OCI-M2 (cell line): ENCODE measurements at regions not wholly inside any gene's neighbourhood (a gene's known extent, or its start where the extent isn't known, plus 50 kb on each side); places are given as distances from the start of the nearest gene placed in this dataset.
"Not testable (repeated sequence)": the region's sequence is repeated elsewhere in the genome, so short reads cannot be mapped to it uniquely, and the experiment has no call there.

Experiments used
- DNase-seq: peaks from one replicate; lab custom pipeline; 2025; ENCODE audit not compliant: unreplicated experiment; lab: John Stamatoyannopoulos, UW

- DNase-seq = no peak
Measured at GRCh38 chr9:22649384-22649783, 202.8 kb downstream of the DMRTA1 start.

GRCh38 chr9:22650145-22650544 lies 203.5 kb downstream of the DMRTA1 start:
- DNase-seq = no peak

- no peak for DNase-seq
Measured at GRCh38 chr9:22650946-22651345, 204.3 kb downstream of the DMRTA1 start.

DNA sequence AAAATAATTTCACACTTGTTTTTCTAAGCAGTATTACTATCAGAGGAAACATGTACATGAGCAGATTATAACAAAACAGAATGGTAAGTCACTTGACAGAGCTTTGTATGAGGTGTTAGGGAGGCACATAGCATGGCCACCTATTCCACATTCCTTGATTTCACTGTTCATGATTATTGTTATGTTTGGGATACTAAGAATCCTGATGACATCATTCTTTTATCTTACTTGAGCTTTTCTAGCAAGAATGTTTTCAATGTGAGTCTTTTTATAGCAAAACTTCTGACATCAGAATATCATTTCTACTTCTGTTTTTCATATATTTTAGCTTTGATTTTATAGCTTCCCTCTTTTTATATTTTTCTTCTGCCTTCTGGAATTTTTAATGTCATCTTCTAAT lies 208.2 kb downstream of the DMRTA1 start:
- DNase-seq = no peak

DNA sequence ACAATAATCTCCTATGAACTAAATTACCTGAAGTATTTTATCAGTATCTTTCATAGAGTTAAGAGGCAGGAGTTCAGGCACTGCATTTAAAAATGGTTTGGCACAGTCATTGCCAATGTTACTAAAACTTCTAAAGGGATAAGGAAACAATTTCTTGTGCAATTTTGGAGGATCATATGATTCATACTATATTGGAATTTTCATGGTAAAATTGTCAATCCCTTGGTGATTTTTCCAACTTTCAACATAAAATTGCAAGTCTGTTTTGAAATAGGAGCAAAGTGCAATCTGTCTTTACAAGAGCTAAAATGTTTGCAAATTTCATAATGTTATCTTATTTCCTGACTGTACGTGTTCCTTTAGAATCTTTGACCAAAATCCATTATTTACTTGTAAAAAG lies 211.1 kb downstream of the DMRTA1 start:
- DNase-seq = no peak

DNA sequence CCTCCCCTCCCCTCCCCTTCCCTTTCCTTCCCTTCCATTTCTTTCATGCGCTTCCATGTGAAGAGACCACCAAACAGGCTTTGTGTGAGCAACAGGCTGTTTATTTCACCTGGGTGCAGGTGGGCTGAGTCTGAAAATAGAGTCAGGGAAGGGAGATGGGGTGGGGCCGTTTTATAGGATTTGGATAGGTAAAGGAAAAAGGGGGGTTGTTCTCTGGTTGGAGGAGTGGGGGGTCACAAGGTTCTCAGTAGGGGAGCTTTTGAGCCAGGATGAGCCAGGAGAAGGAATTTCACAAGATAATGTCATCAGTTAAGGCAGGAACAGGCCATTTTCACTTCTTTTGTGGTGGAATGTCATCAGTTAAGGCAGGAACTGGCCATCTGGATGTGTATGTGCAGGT lies 211.9 kb downstream of the DMRTA1 start:
- not testable (repeated sequence) for DNase-seq

- DNase-seq = no peak
Measured at GRCh38 chr9:22682536-22682935, 235.9 kb downstream of the DMRTA1 start.

- DNase-seq = no peak
Measured at GRCh38 chr9:22682961-22683699, 236.5 kb downstream of the DMRTA1 start.

GRCh38 chr9:22683700-22684075 lies 237.1 kb downstream of the DMRTA1 start:
- DNase-seq = no peak

- DNase-seq = no peak
Measured at GRCh38 chr9:22693156-22693555, 246.5 kb downstream of the DMRTA1 start.

DNA sequence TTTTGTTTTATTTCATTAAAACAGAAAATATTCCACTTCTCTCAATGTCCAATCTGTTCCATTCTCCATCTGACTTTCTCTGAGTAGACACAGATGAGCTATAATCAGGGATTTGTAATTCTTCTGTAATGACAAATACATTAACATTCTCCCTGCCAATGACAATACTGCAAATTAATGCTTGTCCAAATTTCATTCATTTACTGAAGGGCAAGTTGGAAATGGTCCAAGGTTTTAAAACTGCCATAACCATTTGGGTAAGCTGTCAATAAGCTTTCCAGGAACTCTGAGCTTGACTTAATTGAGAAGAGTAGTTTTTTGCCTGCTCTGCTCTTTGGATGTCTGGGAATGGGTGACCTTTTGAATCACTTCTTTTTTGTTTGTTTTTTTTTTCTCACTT lies 253.5 kb downstream of the DMRTA1 start:
- DNase-seq = no peak

DNA sequence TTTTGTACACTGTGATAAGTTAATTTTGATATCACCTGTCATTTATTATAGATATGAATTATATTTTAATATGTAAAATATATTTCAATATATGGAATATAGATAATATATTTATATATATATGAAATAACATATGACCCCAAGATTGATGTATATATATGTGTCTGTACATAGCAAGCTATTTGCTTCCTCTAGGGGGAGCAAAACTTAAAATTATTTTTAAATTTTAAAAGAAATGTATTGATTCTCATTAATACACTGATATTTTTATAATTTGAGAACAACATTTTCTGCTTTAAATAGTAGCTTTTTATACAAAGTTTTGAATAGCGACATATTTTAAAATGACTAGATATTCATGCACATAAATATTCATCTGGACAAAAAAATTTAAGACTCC lies 272.0 kb downstream of the DMRTA1 start:
- no peak for DNase-seq

- no peak for DNase-seq
Measured at GRCh38 chr9:22722492-22722891, 275.9 kb downstream of the DMRTA1 start.

DNA sequence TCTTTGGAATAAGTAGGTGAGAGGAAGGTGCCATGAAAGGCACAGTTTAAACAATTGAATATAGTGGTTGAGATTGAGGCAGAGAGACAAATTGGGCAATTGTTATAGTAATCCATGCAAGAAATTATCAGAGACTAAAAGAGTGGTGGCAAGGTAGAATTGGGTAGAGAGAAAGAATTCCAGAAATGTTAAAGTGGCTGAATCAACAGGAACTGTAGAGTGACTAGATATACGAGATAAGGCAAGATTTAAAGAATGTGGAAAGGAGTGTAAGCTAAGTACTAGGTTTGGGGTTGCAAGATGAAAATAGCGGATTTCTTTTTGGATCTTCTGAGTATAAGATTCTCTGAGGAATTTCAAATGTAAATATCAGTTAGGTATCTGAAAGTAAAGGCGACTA lies 285.2 kb downstream of the DMRTA1 start:
- no peak for DNase-seq

- no peak for DNase-seq
Measured at GRCh38 chr9:22739712-22740111, 293.1 kb downstream of the DMRTA1 start.

DNA sequence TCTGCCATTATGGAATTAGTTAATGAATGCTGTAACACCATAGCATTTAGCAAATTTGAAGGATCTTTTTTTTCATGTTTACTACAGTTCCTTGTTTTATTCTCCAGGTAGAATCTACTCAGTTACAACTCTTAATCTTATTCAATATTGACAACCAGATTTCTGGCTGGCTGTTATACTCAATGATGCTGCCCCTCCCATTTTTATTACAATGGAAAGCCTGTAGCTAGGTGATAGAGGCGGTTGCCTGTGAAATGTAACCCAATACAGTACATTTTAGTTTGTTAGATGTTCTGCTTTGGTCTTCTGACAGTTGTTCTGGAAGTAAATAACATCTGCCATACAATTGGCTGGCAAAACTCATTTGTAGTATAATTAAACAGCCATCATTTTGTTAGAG lies 294.2 kb downstream of the DMRTA1 start:
- DNase-seq = no peak

GRCh38 chr9:22742401-22742800 lies 295.8 kb downstream of the DMRTA1 start:
- no peak for DNase-seq

DNA sequence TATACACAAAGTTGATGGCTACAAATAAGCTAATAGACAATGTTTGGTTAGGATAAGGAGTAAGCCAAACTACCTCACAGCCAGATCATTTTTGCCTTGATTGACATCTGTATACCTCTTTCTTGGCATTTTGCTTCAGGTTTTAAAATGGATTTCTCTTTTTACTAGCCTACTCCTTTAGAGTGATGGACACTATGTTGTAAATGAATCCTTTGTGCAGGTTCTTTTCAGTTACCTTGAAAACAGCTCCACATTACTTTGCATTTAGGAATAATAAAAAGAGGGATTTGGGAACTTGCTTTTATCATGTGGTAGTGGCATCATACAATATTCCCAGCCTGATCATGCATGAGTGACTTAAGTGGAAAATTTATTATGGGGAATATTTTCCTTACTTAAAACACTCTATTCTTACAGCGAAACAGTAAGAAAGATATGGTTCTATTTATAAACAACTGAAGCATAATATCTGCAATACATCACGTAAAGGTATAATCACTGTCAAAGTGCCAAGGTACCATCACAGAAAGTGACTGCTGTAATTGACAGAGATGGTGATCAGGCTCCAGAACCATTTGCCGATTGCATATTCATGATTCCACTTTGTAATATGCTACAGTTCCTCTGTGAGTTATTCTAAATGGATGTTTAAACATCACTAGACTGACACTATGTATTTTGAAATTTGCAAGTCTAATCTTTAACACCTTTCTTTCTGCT lies 327.0 kb downstream of the DMRTA1 start:
- DNase-seq = no peak

- DNase-seq = no peak
Measured at GRCh38 chr9:22790329-22790728, 343.7 kb downstream of the DMRTA1 start.

DNA sequence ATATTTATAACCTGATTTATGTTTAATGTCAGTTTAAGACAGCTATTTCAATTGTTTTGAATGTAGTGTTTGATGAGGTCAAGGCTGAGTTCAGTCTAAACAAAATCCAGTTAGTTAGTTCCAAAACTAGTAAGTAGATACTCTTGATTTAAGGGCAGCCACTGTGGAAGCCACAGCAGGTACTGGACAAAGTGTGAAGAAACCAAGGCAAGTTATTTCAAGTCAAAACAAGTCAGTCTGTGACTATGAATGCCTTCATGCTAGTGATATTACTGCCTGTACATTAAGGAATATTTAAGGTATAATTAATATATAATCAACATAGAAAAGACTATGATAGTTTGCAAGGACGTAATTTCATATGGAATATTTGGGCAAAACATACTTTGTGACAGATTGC lies 362.3 kb downstream of the DMRTA1 start:
- DNase-seq = no peak

GRCh38 chr9:22809371-22809770 lies 362.7 kb downstream of the DMRTA1 start:
- DNase-seq = no peak

DNA sequence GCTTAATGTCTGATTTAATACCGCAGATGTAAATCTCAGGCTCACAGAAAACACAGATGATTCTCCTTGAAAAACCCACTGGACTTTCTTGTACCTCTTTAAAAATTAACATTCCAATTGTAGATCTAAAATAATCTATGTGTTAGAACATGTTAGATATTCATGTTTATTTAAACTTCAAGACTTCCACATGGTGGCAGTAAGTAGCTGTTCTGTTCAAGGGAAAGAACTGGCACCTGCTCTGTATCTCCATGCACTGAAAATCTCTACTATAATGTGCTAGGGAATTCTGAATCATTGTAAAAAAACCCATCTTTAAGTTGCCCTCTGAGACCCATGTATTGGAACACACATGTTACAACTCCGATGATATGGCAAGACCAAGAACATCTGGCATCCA lies 366.9 kb downstream of the DMRTA1 start:
- no peak for DNase-seq

DNA sequence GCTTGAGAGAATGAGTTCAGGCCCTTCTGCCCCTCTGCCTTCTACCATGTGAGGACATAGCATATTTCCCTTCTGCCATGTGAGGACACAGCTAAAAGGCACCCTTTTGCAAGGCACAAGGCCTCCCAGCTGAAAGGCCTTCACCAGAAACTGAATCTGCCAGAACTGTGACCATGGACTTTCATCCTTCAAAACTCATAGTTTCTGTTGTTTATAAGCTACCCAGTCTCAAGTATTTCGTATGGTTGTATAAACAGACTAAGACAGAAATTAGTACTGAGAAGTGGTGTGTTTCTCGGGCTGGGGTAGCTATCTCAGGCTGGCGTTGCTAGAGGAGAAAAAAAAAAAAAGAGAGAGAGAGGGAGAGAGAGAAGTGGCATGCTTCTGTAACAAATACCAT lies 368.6 kb downstream of the DMRTA1 start:
- DNase-seq = no peak
